Left kidney (tissue), 1 donor: ENCODE measurements at regions not wholly inside any gene's neighbourhood (a gene's known extent, or its start where the extent isn't known, plus 50 kb on each side); places are given as distances from the start of the nearest gene placed in this dataset.
"Not testable (repeated sequence)": the region's sequence is repeated elsewhere in the genome, so short reads cannot be mapped to it uniquely, and the experiment has no call there.

Experiments
- DNase-seq: peaks from one replicate; pipeline ENCODE4 v3.0.0-alpha.2; 2013

GRCh38 chr15:95180530-95180929, 949.2 kb downstream of the MCTP2 start:
- no peak for DNase-seq

GRCh38 chr15:95182091-95182490, 950.7 kb downstream of the MCTP2 start:
- DNase-seq = no peak

GRCh38 chr15:95192923-95193322, 961.6 kb downstream of the MCTP2 start:
- no peak for DNase-seq

GRCh38 chr15:95194746-95195145, 963.4 kb downstream of the MCTP2 start:
- no peak for DNase-seq

- no peak for DNase-seq
These were observed 965.0 kb downstream of the MCTP2 start for GRCh38 chr15:95196176-95196915.

GRCh38 chr15:95202569-95203349, 971.4 kb downstream of the MCTP2 start:
- DNase-seq = no peak

GRCh38 chr15:95205077-95205476, 973.7 kb downstream of the MCTP2 start:
- no peak for DNase-seq

GRCh38 chr15:95205830-95206229, 974.5 kb downstream of the MCTP2 start:
- not testable (repeated sequence) for DNase-seq

GRCh38 chr15:95208071-95208470, 976.7 kb downstream of the MCTP2 start:
- DNase-seq = no peak

GRCh38 chr15:95208988-95209387, 977.6 kb downstream of the MCTP2 start:
- no peak for DNase-seq

- no peak for DNase-seq
These were observed 979.1 kb downstream of the MCTP2 start for GRCh38 chr15:95210436-95210981.

GRCh38 chr15:95215017-95215416, 983.7 kb downstream of the MCTP2 start:
- no peak for DNase-seq

GRCh38 chr15:95226835-95227234, 995.5 kb downstream of the MCTP2 start:
- DNase-seq = no peak

GRCh38 chr15:95227235-95227634, 995.9 kb downstream of the MCTP2 start:
- no peak for DNase-seq

- DNase-seq = no peak
These were observed 997.6 kb downstream of the MCTP2 start for GRCh38 chr15:95228856-95229555.

GRCh38 chr15:95235033-95235432, 1003.7 kb downstream of the MCTP2 start:
- no peak for DNase-seq

- DNase-seq = no peak
These were observed 1016.0 kb downstream of the MCTP2 start for GRCh38 chr15:95247071-95247984.

- no peak for DNase-seq
These were observed 1018.2 kb downstream of the MCTP2 start for GRCh38 chr15:95249524-95249923.

- DNase-seq = no peak
These were observed 1021.0 kb downstream of the MCTP2 start for GRCh38 chr15:95252404-95252803.

- DNase-seq = no peak
These were observed 1022.9 kb downstream of the MCTP2 start for GRCh38 chr15:95254263-95254662.

- peak; percentile 92 for DNase-seq
These were observed 1028.2 kb downstream of the MCTP2 start for GRCh38 chr15:95259513-95259912.

- no peak for DNase-seq
These were observed 1028.6 kb downstream of the MCTP2 start for GRCh38 chr15:95259965-95260364.
